Kidney (tissue), 13 donors: ENCODE measurements at regions not wholly inside any gene's neighbourhood (a gene's known extent, or its start where the extent isn't known, plus 50 kb on each side); places are given as distances from the start of the nearest gene placed in this dataset.

Experiments
- DNase-seq, 5 donors: peaks; one replicate each; pipeline ENCODE4 v3.0.0-alpha.2; 2013 to 2020
- FAIRE-seq: peaks from 2 replicates; lab custom pipeline; 2012; peaks lifted over from hg19 to GRCh38; lab: Jason Lieb, UNC
- H3K27ac ChIP-seq, 2 donors: one replicate each; pipeline ENCODE4 v1.7.0; 2013; ENCODE audit warnings: low read depth in 2 of 2, low read length in 2 of 2, inconsistent platforms in 1 of 2
- H3K27me3 ChIP-seq: one replicate; pipeline ENCODE4 v1.7.1; 2013; ENCODE audit warnings: low read length, inconsistent platforms; ENCODE audit not compliant: control insufficient read depth, insufficient read depth
- H3K36me3 ChIP-seq, 3 donors: one replicate each; pipeline versions ENCODE4 v1.7.0 to v1.7.1; 2013; ENCODE audit warnings: low read length in 3 of 3, control low read depth in 1 of 3, inconsistent platforms in 1 of 3; ENCODE audit not compliant: insufficient read depth in 3 of 3, control insufficient read depth in 2 of 3
- H3K4me1 ChIP-seq, 3 donors: one replicate each; pipeline versions ENCODE4 v1.7.0 to v1.7.1; 2013; ENCODE audit warnings: low read length in 3 of 3, inconsistent platforms in 1 of 3, low read depth in 1 of 3; ENCODE audit not compliant: control insufficient read depth in 2 of 3, insufficient read depth in 2 of 3
- H3K4me3 ChIP-seq, 3 donors: one replicate each; pipeline versions ENCODE4 v1.7.0 to v1.8.1; 2013; ENCODE audit warnings: low read length in 3 of 3, control low read depth in 1 of 3, inconsistent platforms in 1 of 3
- H3K9ac ChIP-seq, 3 donors: one replicate each; pipeline versions ENCODE4 v1.7.0 to v1.7.1; 2013; ENCODE audit warnings: low read length in 3 of 3, control low read depth in 1 of 3, inconsistent platforms in 1 of 3
- H3K9me3 ChIP-seq, 3 donors: one replicate each; pipeline versions ENCODE4 v1.7.0 to v1.7.1; 2013; ENCODE audit warnings: low read length in 3 of 3, control low read depth in 1 of 3, inconsistent platforms in 1 of 3; ENCODE audit not compliant: control insufficient read depth in 2 of 3, insufficient read depth in 1 of 3
- intact Hi-C: fragments of 100-400 bp; cut with DNase I; formaldehyde crosslinking; loops from one replicate; pipeline ENCODE4 v1.11.1; 2022
- TF ChIP-seq, protein P1 (sequence below): IDR thresholded peaks from 3 replicates; pipeline ENCODE4 v1.5.1; 2012; ENCODE audit warnings: mild to moderate bottlenecking, moderate library complexity, borderline replicate concordance; ENCODE audit not compliant: insufficient read depth; ENCODE audit errors: extremely low read depth
- donor health status: control.
- donor health status: control.
- donor health status: control.
- donor health status: control.
- donor health status: control.
- donor health status: DM: yes; HTN: yes; CAD: no.
- donor health status: Normal renal cell carcinoma (clear cell type).

- Histone ChIP-seq H3K4me3 (no peak overlapping the region), H3K27me3 (no peaks in the 10 kb centered on the region), H3K27ac (no peak overlapping the region), H3K9ac (no peak overlapping the region), H3K9me3 (no peaks in the 10 kb centered on the region), H3K4me1 (no peaks in the 10 kb centered on the region), H3K36me3 (no peaks in the 10 kb centered on the region)
- TF ChIP-seq, protein P1, sequence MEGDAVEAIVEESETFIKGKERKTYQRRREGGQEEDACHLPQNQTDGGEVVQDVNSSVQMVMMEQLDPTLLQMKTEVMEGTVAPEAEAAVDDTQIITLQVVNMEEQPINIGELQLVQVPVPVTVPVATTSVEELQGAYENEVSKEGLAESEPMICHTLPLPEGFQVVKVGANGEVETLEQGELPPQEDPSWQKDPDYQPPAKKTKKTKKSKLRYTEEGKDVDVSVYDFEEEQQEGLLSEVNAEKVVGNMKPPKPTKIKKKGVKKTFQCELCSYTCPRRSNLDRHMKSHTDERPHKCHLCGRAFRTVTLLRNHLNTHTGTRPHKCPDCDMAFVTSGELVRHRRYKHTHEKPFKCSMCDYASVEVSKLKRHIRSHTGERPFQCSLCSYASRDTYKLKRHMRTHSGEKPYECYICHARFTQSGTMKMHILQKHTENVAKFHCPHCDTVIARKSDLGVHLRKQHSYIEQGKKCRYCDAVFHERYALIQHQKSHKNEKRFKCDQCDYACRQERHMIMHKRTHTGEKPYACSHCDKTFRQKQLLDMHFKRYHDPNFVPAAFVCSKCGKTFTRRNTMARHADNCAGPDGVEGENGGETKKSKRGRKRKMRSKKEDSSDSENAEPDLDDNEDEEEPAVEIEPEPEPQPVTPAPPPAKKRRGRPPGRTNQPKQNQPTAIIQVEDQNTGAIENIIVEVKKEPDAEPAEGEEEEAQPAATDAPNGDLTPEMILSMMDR: no peak
- intact Hi-C loops: no loop called here
- DNase-seq: no peak
- no peak for FAIRE-seq
Measured at GRCh38 chr2:118716102-118716501, 131.3 kb downstream of the EN1 start.

- no peak for FAIRE-seq
- Histone ChIP-seq H3K9ac (no peak overlapping the region), H3K4me1 (no peaks in the 10 kb centered on the region), H3K27me3 (no peaks in the 10 kb centered on the region), H3K4me3 (no peak overlapping the region), H3K9me3 (no peaks in the 10 kb centered on the region), H3K36me3 (no peaks in the 10 kb centered on the region), H3K27ac (no peak overlapping the region)
- intact Hi-C loops: no loop called here
- no peak for DNase-seq
- TF ChIP-seq, protein P1: no peak
Measured at GRCh38 chr2:118714118-118714517, 133.3 kb downstream of the EN1 start.

- Histone ChIP-seq H3K9ac (no peak overlapping the region), H3K36me3 (no peaks in the 10 kb centered on the region), H3K4me1 (no peaks in the 10 kb centered on the region), H3K27me3 (no peaks in the 10 kb centered on the region), H3K9me3 (no peaks in the 10 kb centered on the region), H3K4me3 (no peak overlapping the region), H3K27ac (no peak overlapping the region)
- intact Hi-C loops: no loop called here
- TF ChIP-seq, protein P1: no peak
- DNase-seq (no peak), FAIRE-seq (no peak)
Measured at GRCh38 chr2:118711603-118712002, 135.8 kb downstream of the EN1 start.

GRCh38 chr2:118710481-118710880 lies 137.0 kb downstream of the EN1 start:
- H3K4me1 ChIP-seq: no peaks in the 10 kb centered on the region
- no peaks in the 10 kb centered on the region for H3K36me3 ChIP-seq
- H3K9me3 ChIP-seq: no peaks in the 10 kb centered on the region
- FAIRE-seq: no peak
- H3K27ac ChIP-seq: no peak overlapping the region
- intact Hi-C loops: no loop called here
- TF ChIP-seq, protein P1: no peak
- no peak overlapping the region for H3K4me3 ChIP-seq
- DNase-seq: no peak
- H3K27me3 ChIP-seq: no peaks in the 10 kb centered on the region
- no peak overlapping the region for H3K9ac ChIP-seq
